Hypothalamus (tissue), 51 donors: ENCODE measurements at regions not wholly inside any gene's neighbourhood (a gene's known extent, or its start where the extent isn't known, plus 50 kb on each side); places are given as distances from the start of the nearest gene placed in this dataset.

ENCODE experiments used
- DNase-seq, 51 donors: peaks; one replicate each; lab custom pipeline; 2025; lab: John Stamatoyannopoulos, UW

- no peak for DNase-seq
Observed at GRCh38 chr6:15852289-15852688, 189.5 kb upstream of the DTNBP1 start.

- DNase-seq = no peak
Observed at GRCh38 chr6:15849395-15849794, 186.6 kb upstream of the DTNBP1 start.

GRCh38 chr6:15845492-15845891 lies 182.7 kb upstream of the DTNBP1 start:
- peak in 1 of 51 donors; percentile 3 for DNase-seq

GRCh38 chr6:15843764-15844163 lies 180.9 kb upstream of the DTNBP1 start:
- DNase-seq = no peak

GRCh38 chr6:15843226-15843625 lies 180.4 kb upstream of the DTNBP1 start:
- DNase-seq = no peak

GRCh38 chr6:15842727-15843117 lies 179.9 kb upstream of the DTNBP1 start:
- DNase-seq = no peak

GRCh38 chr6:15841937-15842726 lies 179.3 kb upstream of the DTNBP1 start:
- no peak for DNase-seq

GRCh38 chr6:15839969-15840541 lies 177.2 kb upstream of the DTNBP1 start:
- DNase-seq = peak in 1 of 51 donors; percentile 6

- DNase-seq = no peak
Observed at GRCh38 chr6:15837205-15837604, 174.4 kb upstream of the DTNBP1 start.

- no peak for DNase-seq
Observed at GRCh38 chr6:15832841-15833240, 170.0 kb upstream of the DTNBP1 start.

GRCh38 chr6:15829156-15829555 lies 166.3 kb upstream of the DTNBP1 start:
- DNase-seq = no peak

GRCh38 chr6:15827496-15828255 lies 164.8 kb upstream of the DTNBP1 start:
- no peak for DNase-seq

- DNase-seq = no peak
Observed at GRCh38 chr6:15826814-15827318, 164.0 kb upstream of the DTNBP1 start.

- DNase-seq = no peak
Observed at GRCh38 chr6:15825332-15825930, 162.6 kb upstream of the DTNBP1 start.

- DNase-seq = no peak
Observed at GRCh38 chr6:15824811-15825210, 162.0 kb upstream of the DTNBP1 start.

GRCh38 chr6:15823838-15824414 lies 161.1 kb upstream of the DTNBP1 start:
- DNase-seq = no peak

- no peak for DNase-seq
Observed at GRCh38 chr6:15822835-15823234, 160.0 kb upstream of the DTNBP1 start.

- DNase-seq = no peak
Observed at GRCh38 chr6:15819841-15820240, 157.0 kb upstream of the DTNBP1 start.

GRCh38 chr6:15819226-15819625 lies 156.4 kb upstream of the DTNBP1 start:
- DNase-seq = no peak

GRCh38 chr6:15818491-15818890 lies 155.7 kb upstream of the DTNBP1 start:
- DNase-seq = no peak

- DNase-seq = no peak
Observed at GRCh38 chr6:15818044-15818443, 155.2 kb upstream of the DTNBP1 start.
